ENCODE measurements at regions not wholly inside any gene's neighbourhood (a gene's known extent, or its start where the extent isn't known, plus 50 kb on each side); places are given as distances from the start of the nearest gene placed in this dataset.
A peak's percentile ranks its signal among the peaks of the same experiment; 100 is the strongest.

DNA sequence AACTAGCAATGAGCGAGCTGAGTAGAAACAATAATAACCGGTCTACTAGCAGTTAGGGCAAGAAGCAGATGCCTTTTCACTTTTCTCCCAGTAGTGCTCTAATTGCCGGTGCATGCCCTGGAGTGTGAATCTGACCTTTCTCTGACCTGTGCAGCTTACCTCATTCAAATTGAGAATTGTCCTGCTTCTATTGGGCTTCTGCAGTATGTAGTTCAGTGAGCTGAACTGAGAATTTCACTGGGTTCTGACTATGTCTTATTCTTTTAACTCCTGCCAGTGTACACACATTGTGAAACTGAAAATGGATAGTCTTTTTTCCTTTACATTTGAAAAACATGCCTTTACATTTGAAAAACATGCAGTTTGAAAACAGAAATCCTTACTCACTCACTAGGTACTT, 157.9 kb upstream of the GRM3 start:
- no peak overlapping the region for H3K4me3 ChIP-seq (ENCODE audit: control insufficient read depth, low read depth, low read length)
- DNase-seq (ENCODE audit: low read depth), result no peak
- TF ChIP-seq, protein P1, sequence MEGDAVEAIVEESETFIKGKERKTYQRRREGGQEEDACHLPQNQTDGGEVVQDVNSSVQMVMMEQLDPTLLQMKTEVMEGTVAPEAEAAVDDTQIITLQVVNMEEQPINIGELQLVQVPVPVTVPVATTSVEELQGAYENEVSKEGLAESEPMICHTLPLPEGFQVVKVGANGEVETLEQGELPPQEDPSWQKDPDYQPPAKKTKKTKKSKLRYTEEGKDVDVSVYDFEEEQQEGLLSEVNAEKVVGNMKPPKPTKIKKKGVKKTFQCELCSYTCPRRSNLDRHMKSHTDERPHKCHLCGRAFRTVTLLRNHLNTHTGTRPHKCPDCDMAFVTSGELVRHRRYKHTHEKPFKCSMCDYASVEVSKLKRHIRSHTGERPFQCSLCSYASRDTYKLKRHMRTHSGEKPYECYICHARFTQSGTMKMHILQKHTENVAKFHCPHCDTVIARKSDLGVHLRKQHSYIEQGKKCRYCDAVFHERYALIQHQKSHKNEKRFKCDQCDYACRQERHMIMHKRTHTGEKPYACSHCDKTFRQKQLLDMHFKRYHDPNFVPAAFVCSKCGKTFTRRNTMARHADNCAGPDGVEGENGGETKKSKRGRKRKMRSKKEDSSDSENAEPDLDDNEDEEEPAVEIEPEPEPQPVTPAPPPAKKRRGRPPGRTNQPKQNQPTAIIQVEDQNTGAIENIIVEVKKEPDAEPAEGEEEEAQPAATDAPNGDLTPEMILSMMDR (IDR thresholded peaks at IDR 0.05; ENCODE audit: control insufficient read depth, insufficient read depth, low read depth, low read length, missing control alignments), result no peak

DNA sequence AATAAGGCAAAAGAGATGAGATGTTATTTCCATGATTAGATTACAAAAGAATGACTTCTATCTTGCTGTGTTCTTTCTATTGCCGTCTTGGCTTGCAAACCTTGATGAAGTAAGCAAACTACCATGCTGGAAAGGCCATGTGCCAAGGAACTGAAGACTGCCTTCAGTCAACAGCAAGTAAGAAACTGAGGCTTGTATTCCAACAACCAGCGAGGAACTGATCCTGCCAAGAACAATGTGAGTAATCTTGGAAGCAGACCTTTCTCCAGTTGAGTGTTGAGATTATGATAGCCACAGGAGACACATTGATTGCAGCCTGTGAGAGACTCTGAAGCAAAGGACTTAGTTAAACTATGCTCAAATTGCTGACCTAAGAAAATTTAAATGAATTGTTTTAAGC, 164.6 kb upstream of the GRM3 start:
- no peak overlapping the region for H3K4me3 ChIP-seq (ENCODE audit: control insufficient read depth, low read depth, low read length)
- no peak for DNase-seq (ENCODE audit: low read depth)
- TF ChIP-seq, protein P1 (IDR thresholded peaks at IDR 0.05; ENCODE audit: control insufficient read depth, insufficient read depth, low read depth, low read length, missing control alignments), result no peak

DNA sequence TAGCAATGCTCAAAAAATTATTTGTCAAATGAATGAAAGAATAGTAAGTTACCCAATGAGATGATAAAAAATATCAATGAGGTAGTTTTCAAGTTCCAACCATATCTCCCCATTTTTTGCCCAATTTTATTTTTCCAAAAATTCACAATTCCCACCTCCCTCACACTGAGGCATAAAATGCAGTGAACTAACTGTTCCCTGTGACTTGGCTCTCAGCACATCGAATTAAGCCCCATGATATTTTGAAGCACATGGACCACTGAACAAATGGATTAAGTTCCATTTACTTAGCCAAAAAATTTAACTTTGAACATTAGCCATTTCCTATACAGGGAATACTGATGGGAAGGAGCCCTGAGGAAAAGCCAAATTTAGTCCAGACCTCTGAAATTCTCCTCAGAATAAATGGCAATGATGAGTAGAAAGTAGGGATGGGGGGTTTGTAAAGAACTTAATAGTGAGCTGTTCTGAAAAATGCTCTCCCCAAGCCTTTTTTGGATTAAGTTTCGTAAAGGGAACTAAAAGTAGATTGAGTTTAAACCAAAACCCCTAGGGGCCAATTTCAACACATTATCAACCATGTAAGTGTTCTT, 166.3 kb upstream of the GRM3 start:
- no peak overlapping the region for H3K4me3 ChIP-seq (ENCODE audit: control insufficient read depth, low read depth, low read length)
- DNase-seq (ENCODE audit: low read depth), result no peak
- TF ChIP-seq, protein P1 (IDR thresholded peaks at IDR 0.05; ENCODE audit: control insufficient read depth, insufficient read depth, low read depth, low read length, missing control alignments), result no peak

DNA sequence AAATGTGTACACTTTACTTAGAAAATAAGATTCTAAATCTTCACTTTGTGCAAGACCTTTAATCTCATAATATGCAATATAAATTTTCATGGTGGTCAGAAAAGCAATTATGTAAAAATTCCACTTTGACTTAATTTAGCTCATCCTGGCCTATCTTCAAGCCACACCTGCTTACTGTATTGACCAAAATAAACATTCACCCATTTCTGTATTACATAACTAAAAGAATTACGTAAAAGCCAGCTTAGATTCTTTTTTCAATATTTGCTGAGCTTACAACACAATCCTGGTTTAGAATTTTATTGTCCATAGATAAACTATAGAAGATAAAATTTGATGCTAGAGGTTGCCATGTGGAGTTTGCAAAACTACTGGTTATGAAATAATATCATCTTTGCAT, 172.9 kb upstream of the GRM3 start:
- no peak for DNase-seq (ENCODE audit: low read depth)
- no peak overlapping the region for H3K4me3 ChIP-seq (ENCODE audit: control insufficient read depth, low read depth, low read length)
- TF ChIP-seq, protein P1 (IDR thresholded peaks at IDR 0.05; ENCODE audit: control insufficient read depth, insufficient read depth, low read depth, low read length, missing control alignments), result no peak

DNA sequence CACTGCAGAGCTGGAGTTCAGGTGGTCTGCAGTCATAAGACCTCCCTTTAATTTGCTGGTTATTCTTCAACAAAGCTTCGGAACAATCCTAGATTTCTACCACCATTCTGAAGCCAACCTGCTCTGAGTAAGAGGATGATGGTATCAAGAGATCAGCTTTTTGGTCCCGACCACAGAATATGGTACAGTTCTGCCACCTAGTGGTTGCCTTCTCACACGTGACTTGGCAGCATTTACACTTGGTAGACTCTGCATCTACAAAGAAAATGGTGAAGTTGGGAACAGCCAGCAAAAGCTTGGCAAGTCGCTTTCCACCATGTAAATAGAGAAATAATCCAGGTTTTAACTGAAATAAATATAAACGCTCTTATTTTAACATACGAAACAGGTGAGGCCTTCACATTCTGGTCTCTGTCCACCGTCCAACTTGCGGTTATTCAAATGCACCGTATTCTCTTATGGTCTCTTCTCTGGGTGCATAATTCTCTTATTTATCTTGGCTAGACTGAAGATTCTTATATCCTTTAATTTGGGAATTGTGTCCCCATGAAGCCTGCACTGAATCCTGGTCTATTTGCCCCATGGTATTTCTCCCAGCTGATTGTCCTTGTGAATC, 173.9 kb upstream of the GRM3 start:
- no peak overlapping the region for H3K4me3 ChIP-seq (ENCODE audit: control insufficient read depth, low read depth, low read length)
- TF ChIP-seq, protein P1 (IDR thresholded peaks at IDR 0.05; ENCODE audit: control insufficient read depth, insufficient read depth, low read depth, low read length, missing control alignments), result peak; percentile 46
- no peak for DNase-seq (ENCODE audit: low read depth)

DNA sequence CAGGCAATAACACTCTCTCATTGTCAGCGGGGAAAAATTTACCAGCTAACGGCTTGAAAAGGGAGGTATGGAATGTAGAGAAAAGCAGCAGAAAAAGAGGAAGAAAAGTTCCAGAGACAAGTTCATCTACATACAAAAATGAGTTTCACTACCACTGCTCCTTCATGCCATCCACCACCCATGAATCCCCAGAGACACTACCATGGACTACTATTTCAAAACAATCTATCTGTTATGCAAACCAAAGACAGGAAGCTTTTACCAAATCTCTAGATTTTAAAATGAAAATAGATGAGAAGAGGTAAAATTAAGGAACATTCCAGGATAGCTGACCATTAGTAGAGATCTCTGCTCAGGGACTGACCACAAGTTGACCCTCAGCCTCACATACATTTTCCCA, 189.0 kb upstream of the GRM3 start:
- TF ChIP-seq, protein P1 (IDR thresholded peaks at IDR 0.05; ENCODE audit: control insufficient read depth, insufficient read depth, low read depth, low read length, missing control alignments), result no peak
- no peak overlapping the region for H3K4me3 ChIP-seq (ENCODE audit: control insufficient read depth, low read depth, low read length)
- no peak for DNase-seq (ENCODE audit: low read depth)
